Thoracic aorta (tissue), 2 donors: ENCODE measurements at regions not wholly inside any gene's neighbourhood (a gene's known extent, or its start where the extent isn't known, plus 50 kb on each side); places are given as distances from the start of the nearest gene placed in this dataset.

Source experiments
- ATAC-seq: fragments of 150-250 bp; one replicate; pipeline ENCODE4 v1.8.0; 2017; ENCODE audit warnings: low read depth; ENCODE audit not compliant: insufficient number of reproducible peaks, low FRiP score
- DNase-seq: peaks from one replicate; pipeline ENCODE4 v3.0.0-alpha.2; 2020; ENCODE audit warnings: low spot score
- H3K27ac ChIP-seq, 2 donors: fragments of 200-600 bp; sonication (generic); 1 replicate in 1 of 2; 2 replicates in 1 of 2; pipeline ENCODE4 v1.5.1; 2016; ENCODE audit warnings: mild to moderate bottlenecking in 2 of 2, moderate library complexity in 2 of 2
- H3K27me3 ChIP-seq: fragments of 200-600 bp; sonication (generic); replicated peaks from 2 replicates; pipeline ENCODE4 v1.6.0; 2016; ENCODE audit warnings: mild to moderate bottlenecking; ENCODE audit not compliant: insufficient read depth
- H3K36me3 ChIP-seq: fragments of 200-600 bp; sonication (generic); one replicate; pipeline ENCODE4 v1.5.1; 2016
- H3K4me1 ChIP-seq, 2 donors: fragments of 200-600 bp; sonication (generic); 1 replicate in 1 of 2; 2 replicates in 1 of 2; pipeline versions ENCODE4 v1.5.1 to v1.6.0; 2016; ENCODE audit warnings: low read depth in 2 of 2, mild to moderate bottlenecking in 1 of 2; ENCODE audit not compliant: control insufficient read depth in 1 of 2
- H3K4me3 ChIP-seq: fragments of 200-600 bp; sonication (generic); 2 replicates; pipeline ENCODE4 v1.5.1; 2016; ENCODE audit warnings: mild to moderate bottlenecking
- H3K9me3 ChIP-seq: fragments of 200-600 bp; sonication (generic); 2 replicates; pipeline ENCODE4 v1.5.1; 2016
- CTCF ChIP-seq: fragments of 200-600 bp; sonication (generic); IDR thresholded peaks from one replicate; pipeline ENCODE4 v1.5.1; 2019; ENCODE audit warnings: antibody characterized with exemption

GRCh38 chr2:172275239-172275638, 152.1 kb upstream of the ITGA6 start:
- H3K9me3 ChIP-seq = no peaks in the 10 kb centered on the region
- H3K4me1 ChIP-seq = no peaks in the 10 kb centered on the region
- H3K4me3 ChIP-seq = no peak overlapping the region
- ATAC-seq = no peak
- no peaks in the 10 kb centered on the region for H3K27me3 ChIP-seq
- TF ChIP-seq CTCF = no peak
- no peak overlapping the region for H3K27ac ChIP-seq
- no peak for DNase-seq
- H3K36me3 ChIP-seq = no peaks in the 10 kb centered on the region

- Histone ChIP-seq H3K27ac (no peak overlapping the region), H3K27me3 (no peaks in the 10 kb centered on the region), H3K9me3 (no peaks in the 10 kb centered on the region), H3K36me3 (no peaks in the 10 kb centered on the region), H3K4me3 (no peak overlapping the region), H3K4me1 (no peaks in the 10 kb centered on the region)
- TF ChIP-seq CTCF = no peak
- DNase-seq (no peak), ATAC-seq (no peak)
Observed at GRCh38 chr2:172276961-172277360, 150.4 kb upstream of the ITGA6 start.

- H3K36me3 ChIP-seq = no peaks in the 10 kb centered on the region
- no peaks in the 10 kb centered on the region for H3K4me1 ChIP-seq
- H3K27me3 ChIP-seq = no peaks in the 10 kb centered on the region
- ATAC-seq (no peak), DNase-seq (no peak)
- TF ChIP-seq CTCF = no peak
- H3K9me3 ChIP-seq = no peaks in the 10 kb centered on the region
- no peak overlapping the region for H3K4me3 ChIP-seq
- H3K27ac ChIP-seq = no peak overlapping the region
Observed at GRCh38 chr2:172278667-172279066, 148.7 kb upstream of the ITGA6 start.

- ATAC-seq (no peak), DNase-seq (no peak)
- no peak for TF ChIP-seq CTCF
- no peaks in the 10 kb centered on the region for H3K27me3 ChIP-seq
- no peaks in the 10 kb centered on the region for H3K36me3 ChIP-seq
- H3K4me1 ChIP-seq = no peaks in the 10 kb centered on the region
- no peak overlapping the region for H3K4me3 ChIP-seq
- H3K9me3 ChIP-seq = no peaks in the 10 kb centered on the region
- H3K27ac ChIP-seq = no peak overlapping the region
Observed at GRCh38 chr2:172279214-172279613, 148.2 kb upstream of the ITGA6 start.

- H3K9me3 ChIP-seq = no peaks in the 10 kb centered on the region
- ATAC-seq (no peak), DNase-seq (no peak)
- no peak for TF ChIP-seq CTCF
- H3K4me1 ChIP-seq = peaks cover 0 to 2% of the 10 kb centered on the region in 2 donors
- H3K27me3 ChIP-seq = no peaks in the 10 kb centered on the region
- no peaks in the 10 kb centered on the region for H3K36me3 ChIP-seq
- H3K4me3 ChIP-seq = no peak overlapping the region
- no peak overlapping the region for H3K27ac ChIP-seq
Observed at GRCh38 chr2:172279813-172280212, 147.6 kb upstream of the ITGA6 start.
